Erythroblast (primary cell): ENCODE measurements at regions not wholly inside any gene's neighbourhood (a gene's known extent, or its start where the extent isn't known, plus 50 kb on each side); places are given as distances from the start of the nearest gene placed in this dataset.

Experiments used
- DNase-seq, 2 experiments: peaks; one replicate each; lab custom pipeline; 2025; lab: John Stamatoyannopoulos, UW
- GATA1 ChIP-seq: IDR thresholded peaks from 2 replicates; pipeline ENCODE4 v1.6.1; 2011; ENCODE audit warnings: low read depth, mild to moderate bottlenecking, control low read depth, low read length, moderate library complexity
- POLR2A ChIP-seq: IDR thresholded peaks from 2 replicates; pipeline ENCODE4 v1.6.1; 2011; ENCODE audit warnings: mild to moderate bottlenecking, low read length

GRCh38 chr17:6343736-6344135 lies 91.2 kb downstream of the AIPL1 start:
- no peak for DNase-seq
- TF ChIP-seq GATA1 (no peak), POLR2A (no peak)

GRCh38 chr17:6343191-6343590 lies 91.7 kb downstream of the AIPL1 start:
- TF ChIP-seq POLR2A: no peak
- no peak for TF ChIP-seq GATA1

GRCh38 chr17:6340708-6341107 lies 94.2 kb downstream of the AIPL1 start:
- no peak for DNase-seq
- TF ChIP-seq POLR2A (no peak), GATA1 (no peak)

More at GRCh38 chr17:6343191-6343590, 91.7 kb downstream of the AIPL1 start:
- DNase-seq: no peak

- no peak for TF ChIP-seq GATA1
- no peak for TF ChIP-seq POLR2A
These were observed 100.5 kb downstream of the AIPL1 start for GRCh38 chr17:6334386-6334785.

GRCh38 chr17:6330936-6331335 lies 104.0 kb downstream of the AIPL1 start:
- TF ChIP-seq GATA1 (no peak), POLR2A (no peak)
- DNase-seq: no peak

More at GRCh38 chr17:6334386-6334785, 100.5 kb downstream of the AIPL1 start:
- DNase-seq: no peak

- no peak for DNase-seq
- no peak for TF ChIP-seq GATA1
These were observed 106.6 kb downstream of the AIPL1 start for GRCh38 chr17:6328279-6328678.

GRCh38 chr17:6327007-6327406 lies 107.9 kb downstream of the AIPL1 start:
- DNase-seq: peak in 1 of 2 experiments; percentile 9
- no peak for TF ChIP-seq POLR2A
- no peak for TF ChIP-seq GATA1

GRCh38 chr17:6326483-6326882 lies 108.4 kb downstream of the AIPL1 start:
- TF ChIP-seq GATA1 (no peak), POLR2A (no peak)
- no peak for DNase-seq

- DNase-seq: no peak
These were observed 109.2 kb downstream of the AIPL1 start for GRCh38 chr17:6325741-6326140.

GRCh38 chr17:6325051-6325450 lies 109.9 kb downstream of the AIPL1 start:
- TF ChIP-seq GATA1: no peak
- no peak for TF ChIP-seq POLR2A
- no peak for DNase-seq

More at GRCh38 chr17:6325741-6326140, 109.2 kb downstream of the AIPL1 start:
- TF ChIP-seq POLR2A (no peak), GATA1 (no peak)

- TF ChIP-seq GATA1 (no peak), POLR2A (no peak)
- no peak for DNase-seq
These were observed 111.1 kb downstream of the AIPL1 start for GRCh38 chr17:6323626-6324356.

- DNase-seq: no peak
- TF ChIP-seq GATA1: no peak
- no peak for TF ChIP-seq POLR2A
These were observed 112.6 kb downstream of the AIPL1 start for GRCh38 chr17:6322316-6322715.

- DNase-seq: no peak
- TF ChIP-seq GATA1 (no peak), POLR2A (no peak)
These were observed 120.6 kb downstream of the AIPL1 start for GRCh38 chr17:6314311-6314710.

GRCh38 chr17:6313835-6314234 lies 121.1 kb downstream of the AIPL1 start:
- no peak for DNase-seq
- no peak for TF ChIP-seq POLR2A
- TF ChIP-seq GATA1: no peak

- DNase-seq: no peak
- no peak for TF ChIP-seq POLR2A
- TF ChIP-seq GATA1: no peak
These were observed 128.1 kb downstream of the AIPL1 start for GRCh38 chr17:6306820-6307219.
